Retina (tissue), 1 donor: ENCODE measurements at regions not wholly inside any gene's neighbourhood (a gene's known extent, or its start where the extent isn't known, plus 50 kb on each side); places are given as distances from the start of the nearest gene placed in this dataset.

Source experiments
- DNase-seq: peaks from one replicate; pipeline ENCODE4 v3.0.0-alpha.2; 2016

GRCh38 chr4:100083289-100083688, 107.0 kb downstream of the DDIT4L start:
- no peak for DNase-seq

- no peak for DNase-seq
Observed at GRCh38 chr4:100082852-100083251, 107.4 kb downstream of the DDIT4L start.

- no peak for DNase-seq
Observed at GRCh38 chr4:100081491-100081890, 108.8 kb downstream of the DDIT4L start.

- no peak for DNase-seq
Observed at GRCh38 chr4:100079264-100079663, 111.0 kb downstream of the DDIT4L start.

GRCh38 chr4:100076753-100077152, 113.5 kb downstream of the DDIT4L start:
- DNase-seq: no peak

- no peak for DNase-seq
Observed at GRCh38 chr4:100075486-100076270, 114.6 kb downstream of the DDIT4L start.

- no peak for DNase-seq
Observed at GRCh38 chr4:100075056-100075455, 115.2 kb downstream of the DDIT4L start.

GRCh38 chr4:100071506-100071905, 118.8 kb downstream of the DDIT4L start:
- no peak for DNase-seq

GRCh38 chr4:100070868-100071267, 119.4 kb downstream of the DDIT4L start:
- no peak for DNase-seq

GRCh38 chr4:100069207-100069606, 119.1 kb upstream of the H2AZ1 start:
- no peak for DNase-seq

- DNase-seq: no peak
Observed at GRCh38 chr4:100067255-100067654, 117.2 kb upstream of the H2AZ1 start.

GRCh38 chr4:100063355-100063754, 113.3 kb upstream of the H2AZ1 start:
- no peak for DNase-seq

GRCh38 chr4:100062921-100063320, 112.8 kb upstream of the H2AZ1 start:
- no peak for DNase-seq

- DNase-seq: no peak
Observed at GRCh38 chr4:100061835-100062234, 111.8 kb upstream of the H2AZ1 start.

- no peak for DNase-seq
Observed at GRCh38 chr4:100060765-100061416, 110.8 kb upstream of the H2AZ1 start.

- DNase-seq: no peak
Observed at GRCh38 chr4:100059467-100059866, 109.4 kb upstream of the H2AZ1 start.

- no peak for DNase-seq
Observed at GRCh38 chr4:100056701-100057100, 106.6 kb upstream of the H2AZ1 start.

- DNase-seq: no peak
Observed at GRCh38 chr4:100054071-100054470, 104.0 kb upstream of the H2AZ1 start.

GRCh38 chr4:100049872-100050271, 99.8 kb upstream of the H2AZ1 start:
- no peak for DNase-seq

- DNase-seq: no peak
Observed at GRCh38 chr4:100042711-100043110, 92.6 kb upstream of the H2AZ1 start.

GRCh38 chr4:100042235-100042634, 92.2 kb upstream of the H2AZ1 start:
- DNase-seq: no peak

- DNase-seq: no peak
Observed at GRCh38 chr4:100041646-100042045, 91.6 kb upstream of the H2AZ1 start.

- DNase-seq: no peak
Observed at GRCh38 chr4:100034023-100034664, 84.1 kb upstream of the H2AZ1 start.

GRCh38 chr4:100026066-100026465, 76.0 kb upstream of the H2AZ1 start:
- no peak for DNase-seq
